H9 (cell line): ENCODE measurements at regions not wholly inside any gene's neighbourhood (a gene's known extent, or its start where the extent isn't known, plus 50 kb on each side); places are given as distances from the start of the nearest gene placed in this dataset.

Source experiments
- DNase-seq: peaks from one replicate; pipeline ENCODE4 v3.0.0-alpha.2; 2017
- H2AFZ ChIP-seq: one replicate; pipeline ENCODE4 v1.6.1; 2013; ENCODE audit warnings: mild to moderate bottlenecking, low read length, control low read depth, moderate library complexity
- H2AK5ac ChIP-seq: 2 replicates; pipeline ENCODE4 v1.6.1; 2013; ENCODE audit warnings: low read length, control low read depth, mixed read lengths; ENCODE audit not compliant: insufficient read length
- H2BK120ac ChIP-seq: one replicate; pipeline ENCODE4 v1.6.1; 2013; ENCODE audit warnings: low read depth, mild to moderate bottlenecking, low read length, control low read depth, inconsistent platforms; ENCODE audit not compliant: poor library complexity, severe bottlenecking
- H2BK12ac ChIP-seq: 2 replicates; pipeline ENCODE4 v1.6.1; 2013; ENCODE audit warnings: low read length, control low read depth, mixed read lengths, low read depth; ENCODE audit not compliant: insufficient read length
- H2BK15ac ChIP-seq: 2 replicates; pipeline ENCODE4 v1.6.1; 2013; ENCODE audit warnings: low read depth, low read length, control low read depth
- H2BK20ac ChIP-seq: one replicate; pipeline ENCODE4 v1.6.1; 2013; ENCODE audit warnings: low read depth, mild to moderate bottlenecking, low read length, control low read depth, inconsistent platforms; ENCODE audit not compliant: poor library complexity, severe bottlenecking
- H2BK5ac ChIP-seq: 2 replicates; pipeline ENCODE4 v1.6.1; 2013; ENCODE audit warnings: low read length, control low read depth, mixed read lengths; ENCODE audit not compliant: insufficient read length
- H3K14ac ChIP-seq: 2 replicates; pipeline ENCODE4 v1.6.1; 2013; ENCODE audit warnings: low read length, control low read depth; ENCODE audit not compliant: insufficient read depth
- H3K18ac ChIP-seq: 2 replicates; pipeline ENCODE4 v1.6.1; 2013; ENCODE audit warnings: low read depth, mild to moderate bottlenecking, mixed read lengths, low read length, control low read depth; ENCODE audit not compliant: insufficient read length
- H3K23ac ChIP-seq: 2 replicates; pipeline ENCODE4 v1.6.1; 2013; ENCODE audit warnings: low read length, control low read depth, mixed read lengths, low read depth; ENCODE audit not compliant: insufficient read length
- H3K23me2 ChIP-seq: 2 replicates; pipeline ENCODE4 v1.6.1; 2013; ENCODE audit warnings: low read depth, mild to moderate bottlenecking, mixed read lengths, low read length, control low read depth; ENCODE audit not compliant: insufficient read length, poor library complexity, severe bottlenecking
- H3K27ac ChIP-seq: 2 replicates; pipeline ENCODE4 v1.5.1; 2013; ENCODE audit warnings: low read length, control low read depth, mixed read lengths, low read depth; ENCODE audit not compliant: insufficient read length
- H3K27me3 ChIP-seq: 2 replicates; pipeline ENCODE4 v1.6.1; 2013; ENCODE audit warnings: low read length, control low read depth, inconsistent platforms; ENCODE audit not compliant: insufficient read depth
- H3K4ac ChIP-seq: 2 replicates; pipeline ENCODE4 v1.6.1; 2013; ENCODE audit warnings: low read depth, mild to moderate bottlenecking, control low read depth, inconsistent platforms, low read length, moderate library complexity
- H3K4me1 ChIP-seq: 2 replicates; pipeline ENCODE4 v1.6.1; 2013; ENCODE audit warnings: low read length, control low read depth, inconsistent platforms; ENCODE audit not compliant: insufficient read depth
- H3K4me2 ChIP-seq: 2 replicates; pipeline ENCODE4 v1.6.1; 2013; ENCODE audit warnings: low read length, control low read depth, mixed read lengths; ENCODE audit not compliant: insufficient read length, insufficient read depth
- H3K56ac ChIP-seq: 2 replicates; pipeline ENCODE4 v1.6.1; 2013; ENCODE audit warnings: low read depth, mild to moderate bottlenecking, mixed read lengths, low read length, control low read depth; ENCODE audit not compliant: insufficient read length
- H3K79me1 ChIP-seq: 2 replicates; pipeline ENCODE4 v1.6.1; 2013; ENCODE audit warnings: low read depth, mild to moderate bottlenecking, moderate library complexity, low read length, control low read depth, inconsistent platforms; ENCODE audit not compliant: insufficient read depth, poor library complexity, severe bottlenecking
- H3K79me2 ChIP-seq: 2 replicates; pipeline ENCODE4 v1.6.1; 2013; ENCODE audit warnings: low read length, control low read depth, inconsistent platforms; ENCODE audit not compliant: insufficient read depth
- H3K9ac ChIP-seq: 2 replicates; pipeline ENCODE4 v1.6.1; 2013; ENCODE audit warnings: low read length, control low read depth, mixed read lengths; ENCODE audit not compliant: insufficient read length; ENCODE audit errors: extremely low read depth
- H3K9me3 ChIP-seq: one replicate; pipeline ENCODE4 v1.6.1; 2013; ENCODE audit warnings: low read depth, low read length, inconsistent platforms; ENCODE audit not compliant: control insufficient read depth
- H3T11ph ChIP-seq: one replicate; pipeline ENCODE4 v1.6.1; 2013; ENCODE audit warnings: mild to moderate bottlenecking, low read length, control low read depth, inconsistent platforms
- H4K20me1 ChIP-seq: one replicate; pipeline ENCODE4 v1.6.1; 2013; ENCODE audit not compliant: control insufficient read depth, insufficient read length, insufficient read depth
- H4K5ac ChIP-seq: 2 replicates; pipeline ENCODE4 v1.6.1; 2013; ENCODE audit warnings: low read depth, mild to moderate bottlenecking, mixed read lengths, low read length, control low read depth; ENCODE audit not compliant: insufficient read length
- H4K8ac ChIP-seq: replicated peaks from 2 replicates; pipeline ENCODE4 v1.6.1; 2013; ENCODE audit warnings: low read length, control low read depth, mixed read lengths, low read depth; ENCODE audit not compliant: insufficient read length
- H4K91ac ChIP-seq: 2 replicates; pipeline ENCODE4 v1.6.1; 2013; ENCODE audit warnings: low read depth, mild to moderate bottlenecking, moderate library complexity, mixed read lengths, low read length, control low read depth; ENCODE audit not compliant: insufficient read length
- H3K27ac Mint-ChIP-seq, 3 experiments: 2 replicates in 2 of 3; 3 replicates in 1 of 3; pipeline ENCODE4 v1.8.0; 2020 to 2021; ENCODE audit warnings: mixed read lengths in 3 of 3, mild to moderate bottlenecking in 1 of 3, moderate library complexity in 1 of 3
- H3K27me3 Mint-ChIP-seq: 2 replicates; pipeline ENCODE4 v1.8.0; 2021; ENCODE audit warnings: low read depth, mild to moderate bottlenecking, moderate library complexity, mixed read lengths
- H3K36me3 Mint-ChIP-seq, 3 experiments: 2 replicates in 2 of 3; 3 replicates in 1 of 3; pipeline ENCODE4 v1.8.0; 2020 to 2021; ENCODE audit warnings: low read depth in 3 of 3, mixed read lengths in 3 of 3; ENCODE audit not compliant: insufficient read depth in 1 of 3
- H3K4me1 Mint-ChIP-seq, 2 experiments: 2 replicates each; pipeline ENCODE4 v1.8.0; 2020; ENCODE audit warnings: mixed read lengths in 2 of 2
- H3K4me3 Mint-ChIP-seq, 2 experiments: 2 replicates in 1 of 2; 3 replicates in 1 of 2; pipeline ENCODE4 v1.8.0; 2020 to 2021; ENCODE audit warnings: mild to moderate bottlenecking in 2 of 2, mixed read lengths in 2 of 2, moderate library complexity in 1 of 2
- H3K9me3 Mint-ChIP-seq, 2 experiments: 2 replicates in 1 of 2; 3 replicates in 1 of 2; pipeline ENCODE4 v1.8.0; 2020; ENCODE audit warnings: mild to moderate bottlenecking in 2 of 2, mixed read lengths in 2 of 2, moderate library complexity in 1 of 2
- CTCF ChIP-seq: fragments of 200-600 bp; sonication (generic); conservative IDR thresholded peaks from 3 replicates; pipeline ENCODE4 v1.8.0; 2021; ENCODE audit warnings: antibody characterized with exemption, mild to moderate bottlenecking
- WGBS: extraction: QIAGEN DNeasy Blood & Tissue Kit; methylation state at CpG from one replicate; pipeline ENCODE4 v1.1.7; 2013; ENCODE audit warnings: missing lambda C conversion rate, low lambda C conversion rate, mixed read lengths; ENCODE audit not compliant: insufficient read length; ENCODE audit errors: extremely low coverage; 5-methylcytosine and 5-hydroxymethylcytosine counted together

GRCh38 chr16:72458035-72458434 is 286.1 kb upstream of the PMFBP1 start:
- H3K9me3 ChIP-seq: no peaks in the 10 kb centered on the region
- H4K8ac ChIP-seq: no peak overlapping the region
- no peak overlapping the region for H2BK20ac ChIP-seq
- no peak overlapping the region for H3K14ac ChIP-seq
- no peak overlapping the region for H3K23ac ChIP-seq
- no peak overlapping the region for H3K27ac ChIP-seq
- no peak overlapping the region for H2BK5ac ChIP-seq
- no peaks in the 10 kb centered on the region for H3K27me3 ChIP-seq
- H2BK120ac ChIP-seq: no peak overlapping the region
- H4K91ac ChIP-seq: no peak overlapping the region
- no peaks in the 10 kb centered on the region for H3K79me1 ChIP-seq
- H2BK15ac ChIP-seq: no peak overlapping the region
- no peak for TF ChIP-seq CTCF
- no peak overlapping the region for H2BK12ac ChIP-seq
- no peak overlapping the region for H3K4me3 Mint-ChIP-seq
- no peak overlapping the region for H3K56ac ChIP-seq
- H3K4me1 ChIP-seq: no peaks in the 10 kb centered on the region
- no peak overlapping the region for H3T11ph ChIP-seq
- H3K27ac Mint-ChIP-seq: no peak overlapping the region
- no peaks in the 10 kb centered on the region for H3K4me1 Mint-ChIP-seq
- no peak overlapping the region for H3K4ac ChIP-seq
- H3K23me2 ChIP-seq: no peaks in the 10 kb centered on the region
- H3K79me2 ChIP-seq: no peaks in the 10 kb centered on the region
- no peak overlapping the region for H2AK5ac ChIP-seq
- H3K9ac ChIP-seq: no peak overlapping the region
- H3K27me3 Mint-ChIP-seq: no peaks in the 10 kb centered on the region; the same call in 1 of the 2 replicates
- H3K18ac ChIP-seq: no peak overlapping the region
- H3K4me2 ChIP-seq: no peak overlapping the region
- no CpG with 5 or more reads among the region's 2 CpGs for WGBS
- peaks cover 12 to 24% (median 16%) of the 10 kb centered on the region in 3 experiments for H3K36me3 Mint-ChIP-seq
- H2AFZ ChIP-seq: no peak overlapping the region
- H3K9me3 Mint-ChIP-seq: peaks cover 27 to 33% of the 10 kb centered on the region in 2 experiments
- H4K20me1 ChIP-seq: no peaks in the 10 kb centered on the region
- no peak for DNase-seq
- H4K5ac ChIP-seq: no peak overlapping the region
